SH-SY5Y (cell line): ENCODE measurements at regions not wholly inside any gene's neighbourhood (a gene's known extent, or its start where the extent isn't known, plus 50 kb on each side); places are given as distances from the start of the nearest gene placed in this dataset.

ENCODE experiments used
- GATA2 ChIP-seq: IDR thresholded peaks from 2 replicates; pipeline ENCODE4 v1.6.1; 2011; ENCODE audit warnings: mild to moderate bottlenecking, low read depth, low read length
- GATA3 ChIP-seq: IDR thresholded peaks from 2 replicates; pipeline ENCODE4 v1.6.1; 2011; ENCODE audit warnings: low read depth, mild to moderate bottlenecking, low read length, moderate library complexity

- TF ChIP-seq GATA2 (no peak), GATA3 (no peak)
Measured at GRCh38 chr4:115323106-115323707, 209.8 kb upstream of the NDST4 start.
